Ishikawa (cell line): ENCODE measurements at regions not wholly inside any gene's neighbourhood (a gene's known extent, or its start where the extent isn't known, plus 50 kb on each side); places are given as distances from the start of the nearest gene placed in this dataset.

Experiments used
- CEBPB ChIP-seq: IDR thresholded peaks from 2 replicates; pipeline ENCODE4 v1.6.1; 2012
- CREB1 ChIP-seq: IDR thresholded peaks from 2 replicates; pipeline ENCODE4 v1.6.1; 2012; ENCODE audit warnings: low read depth
- EGR1 ChIP-seq: IDR thresholded peaks from 2 replicates; pipeline ENCODE4 v1.6.1; 2012
- EP300 ChIP-seq: IDR thresholded peaks from 2 replicates; pipeline ENCODE4 v1.6.1; 2012; ENCODE audit warnings: borderline replicate concordance
- FOXM1 ChIP-seq: IDR thresholded peaks from 2 replicates; pipeline ENCODE4 v1.6.1; 2012; ENCODE audit warnings: low read depth, borderline replicate concordance
- MAX ChIP-seq: IDR thresholded peaks from 2 replicates; pipeline ENCODE4 v1.6.1; 2012
- NFIC ChIP-seq: IDR thresholded peaks from 2 replicates; pipeline ENCODE4 v1.6.1; 2012
- RAD21 ChIP-seq: IDR thresholded peaks from 2 replicates; pipeline ENCODE4 v1.6.1; 2012; ENCODE audit warnings: low read depth
- REST ChIP-seq: IDR thresholded peaks from 2 replicates; pipeline ENCODE4 v1.6.1; 2012; ENCODE audit warnings: low read depth, mild to moderate bottlenecking
- TAF1 ChIP-seq: IDR thresholded peaks from 2 replicates; pipeline ENCODE4 v1.6.1; 2012; ENCODE audit warnings: low read depth, mild to moderate bottlenecking
- TCF12 ChIP-seq: IDR thresholded peaks from 2 replicates; pipeline ENCODE4 v1.6.1; 2012; ENCODE audit warnings: low read depth
- TEAD4 ChIP-seq: IDR thresholded peaks from 2 replicates; pipeline ENCODE4 v1.6.1; 2012
- YY1 ChIP-seq: IDR thresholded peaks from 2 replicates; pipeline ENCODE4 v1.6.1; 2012; ENCODE audit warnings: low read depth
- ZBTB7A ChIP-seq: IDR thresholded peaks from 2 replicates; pipeline ENCODE4 v1.6.1; 2012; ENCODE audit warnings: low read depth
- TF ChIP-seq, protein P1 (sequence below): IDR thresholded peaks from 2 replicates; pipeline ENCODE4 v1.6.1; 2012

- TF ChIP-seq YY1 (no peak), TEAD4 (no peak), NFIC (no peak), REST (no peak), FOXM1 (no peak)
These were observed 816.8 kb downstream of the BRD1 start for GRCh38 chr22:49010901-49011300.

- TF ChIP-seq CREB1 (no peak), TCF12 (no peak), CEBPB (no peak), EP300 (no peak), TAF1 (no peak), REST (no peak), EGR1 (no peak), ZBTB7A (no peak), TEAD4 (no peak), YY1 (no peak), FOXM1 (no peak), MAX (no peak), NFIC (no peak), RAD21 (no peak)
- TF ChIP-seq, protein P1, sequence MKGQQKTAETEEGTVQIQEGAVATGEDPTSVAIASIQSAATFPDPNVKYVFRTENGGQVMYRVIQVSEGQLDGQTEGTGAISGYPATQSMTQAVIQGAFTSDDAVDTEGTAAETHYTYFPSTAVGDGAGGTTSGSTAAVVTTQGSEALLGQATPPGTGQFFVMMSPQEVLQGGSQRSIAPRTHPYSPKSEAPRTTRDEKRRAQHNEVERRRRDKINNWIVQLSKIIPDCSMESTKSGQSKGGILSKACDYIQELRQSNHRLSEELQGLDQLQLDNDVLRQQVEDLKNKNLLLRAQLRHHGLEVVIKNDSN, result no peak
These were observed 817.4 kb downstream of the BRD1 start for GRCh38 chr22:49010070-49010863.

- TF ChIP-seq CEBPB (no peak), ZBTB7A (no peak)
These were observed 818.2 kb downstream of the BRD1 start for GRCh38 chr22:49009359-49010063.

GRCh38 chr22:49008682-49009235, 818.9 kb downstream of the BRD1 start:
- TF ChIP-seq CREB1 (no peak), ZBTB7A (no peak), REST (no peak), EP300 (no peak), EGR1 (no peak), TAF1 (no peak), TEAD4 (no peak), FOXM1 (no peak), TCF12 (no peak), RAD21 (no peak), MAX (no peak), YY1 (no peak), CEBPB (no peak), NFIC (no peak)
- TF ChIP-seq, protein P1, result no peak
